Left lung (tissue), 4 donors: ENCODE measurements at regions not wholly inside any gene's neighbourhood (a gene's known extent, or its start where the extent isn't known, plus 50 kb on each side); places are given as distances from the start of the nearest gene placed in this dataset.
A peak's percentile ranks its signal among the peaks of the same experiment; 100 is the strongest.
"Not testable (repeated sequence)": the region's sequence is repeated elsewhere in the genome, so short reads cannot be mapped to it uniquely, and the experiment has no call there.

Experiments
- ATAC-seq: fragments of 200-7000 bp; cut with Tn5 transposase; one replicate; pipeline ENCODE4 v1.9.1; 2020; ENCODE audit warnings: moderate library complexity
- DNase-seq, 4 donors: peaks; one replicate each; pipeline ENCODE4 v3.0.0-alpha.2; 2013 to 2020
- H3K27ac ChIP-seq, 2 donors: fragments of 200-600 bp; sonication (generic) in 1 of 2; one replicate each; pipeline versions ENCODE4 v1.5.0 to v1.8.0; 2020 to 2021
- H3K27me3 ChIP-seq, 2 donors: fragments of 200-600 bp; sonication (generic) in 1 of 2; one replicate each; pipeline versions ENCODE4 v1.5.0 to v1.8.0; 2020 to 2021
- H3K36me3 ChIP-seq, 2 donors: fragments of 200-600 bp; sonication (generic) in 1 of 2; one replicate each; pipeline versions ENCODE4 v1.5.0 to v1.8.0; 2020 to 2021
- H3K4me1 ChIP-seq, 2 donors: fragments of 200-600 bp; one replicate each; pipeline ENCODE4 v1.8.0; 2021
- H3K4me3 ChIP-seq, 2 donors: fragments of 200-600 bp; sonication (generic) in 1 of 2; one replicate each; pipeline versions ENCODE4 v1.5.0 to v1.8.0; 2020 to 2021; ENCODE audit warnings: mild to moderate bottlenecking in 1 of 2
- H3K9me3 ChIP-seq, 2 donors: fragments of 200-600 bp; sonication (generic) in 1 of 2; one replicate each; pipeline versions ENCODE4 v1.5.0 to v1.8.0; 2020 to 2021
- CTCF ChIP-seq, 2 donors: fragments of 200-600 bp; sonication (generic) in 1 of 2; IDR thresholded peaks; one replicate each; pipeline versions ENCODE4 v1.5.0 to v1.8.0; 2021; ENCODE audit warnings: antibody characterized with exemption in 2 of 2
- intact Hi-C, 2 donors: fragments of 100-400 bp; cut with DNase I; formaldehyde crosslinking; loops; one replicate each; pipeline versions ENCODE4 v1.11.2 to v1.14.2; 2022
- donor health status: DM: no; HTN: yes; CAD: no.
- donor health status: DM: no; HTN: no; CAD: no.

- DNase-seq, H3K27me3 ChIP-seq, intact Hi-C loops, ATAC-seq, H3K4me1 ChIP-seq, H3K4me3 ChIP-seq, H3K27ac ChIP-seq, H3K36me3 ChIP-seq: not testable (repeated sequence)
- peaks cover 4 to 38% of the 10 kb centered on the region in 2 donors for H3K9me3 ChIP-seq
Measured at GRCh38 chr21:9727187-9727586, 794.2 kb upstream of the TPTE start.

- H3K36me3 ChIP-seq, ATAC-seq, DNase-seq, H3K27me3 ChIP-seq, H3K4me1 ChIP-seq, H3K27ac ChIP-seq, H3K4me3 ChIP-seq, intact Hi-C loops: not testable (repeated sequence)
- H3K9me3 ChIP-seq, result peaks cover 3 to 32% of the 10 kb centered on the region in 2 donors
Measured at GRCh38 chr21:9728219-9728992, 793.0 kb upstream of the TPTE start.

- no peaks in the 10 kb centered on the region for H3K36me3 ChIP-seq
- intact Hi-C loops, result no loop called here
- no peak overlapping the region for H3K4me3 ChIP-seq
- no peak for DNase-seq
- no peak overlapping the region for H3K27ac ChIP-seq
- TF ChIP-seq CTCF (IDR thresholded peaks at IDR 0.05), result no peak
- no peaks in the 10 kb centered on the region for H3K27me3 ChIP-seq
- H3K9me3 ChIP-seq, result peaks cover 3 to 39% of the 10 kb centered on the region in 2 donors
- no peak for ATAC-seq
- no peaks in the 10 kb centered on the region for H3K4me1 ChIP-seq
Measured at GRCh38 chr21:9730866-9731265, 790.5 kb upstream of the TPTE start.

- ATAC-seq, DNase-seq: not testable (repeated sequence)
Measured at GRCh38 chr21:9731317-9731716, 790.1 kb upstream of the TPTE start.

GRCh38 chr21:9732605-9733004 lies 788.8 kb upstream of the TPTE start:
- H3K4me1 ChIP-seq, DNase-seq, ATAC-seq, intact Hi-C loops, H3K27me3 ChIP-seq, H3K27ac ChIP-seq, H3K4me3 ChIP-seq, H3K36me3 ChIP-seq: not testable (repeated sequence)
- peaks cover 7 to 47% of the 10 kb centered on the region in 2 donors for H3K9me3 ChIP-seq

More at GRCh38 chr21:9731317-9731716, 790.1 kb upstream of the TPTE start:
- H3K36me3 ChIP-seq, H3K27me3 ChIP-seq, H3K4me3 ChIP-seq, H3K27ac ChIP-seq, H3K4me1 ChIP-seq, intact Hi-C loops: not testable (repeated sequence)
- peaks cover 3 to 40% of the 10 kb centered on the region in 2 donors for H3K9me3 ChIP-seq

- intact Hi-C loops, DNase-seq, H3K36me3 ChIP-seq, H3K4me3 ChIP-seq, H3K4me1 ChIP-seq, ATAC-seq, H3K27me3 ChIP-seq, H3K27ac ChIP-seq: not testable (repeated sequence)
- peaks cover 8 to 53% of the 10 kb centered on the region in 2 donors for H3K9me3 ChIP-seq
Measured at GRCh38 chr21:9733761-9734558, 787.4 kb upstream of the TPTE start.

- Histone ChIP-seq H3K4me1 (no peaks in the 10 kb centered on the region), H3K27ac (no peak overlapping the region), H3K27me3 (peaks cover 0 to 5% of the 10 kb centered on the region in 2 donors), H3K9me3 (peaks cover 8 to 66% of the 10 kb centered on the region in 2 donors), H3K36me3 (no peaks in the 10 kb centered on the region), H3K4me3 (no peak overlapping the region)
- intact Hi-C loops, result no loop called here
- DNase-seq, result peak in 1 of 4 donors; percentile 84
- TF ChIP-seq CTCF (IDR thresholded peaks at IDR 0.05), result no peak
- no peak for ATAC-seq
Measured at GRCh38 chr21:9735421-9735961, 785.9 kb upstream of the TPTE start.

- intact Hi-C loops, ATAC-seq: not testable (repeated sequence)
- peaks cover 5 to 75% of the 10 kb centered on the region in 2 donors for H3K9me3 ChIP-seq
Measured at GRCh38 chr21:9737301-9737700, 784.1 kb upstream of the TPTE start.

GRCh38 chr21:9737871-9738515 lies 783.4 kb upstream of the TPTE start:
- H3K27me3 ChIP-seq, ATAC-seq, H3K36me3 ChIP-seq, intact Hi-C loops, H3K4me3 ChIP-seq, H3K4me1 ChIP-seq, H3K27ac ChIP-seq: not testable (repeated sequence)
- peak in 1 of 4 donors; percentile 7 for DNase-seq
- H3K9me3 ChIP-seq, result peaks cover 5 to 76% of the 10 kb centered on the region in 2 donors

More at GRCh38 chr21:9737301-9737700, 784.1 kb upstream of the TPTE start:
- H3K27ac ChIP-seq, DNase-seq, H3K4me3 ChIP-seq, H3K4me1 ChIP-seq, H3K27me3 ChIP-seq, H3K36me3 ChIP-seq: not testable (repeated sequence)
